OCI-LY7 (cell line): ENCODE measurements at regions not wholly inside any gene's neighbourhood (a gene's known extent, or its start where the extent isn't known, plus 50 kb on each side); places are given as distances from the start of the nearest gene placed in this dataset.

ENCODE experiments used
- BruUV-seq: library from RNA; stranded (reverse); fragments of 400-500 nt; replicated peaks from 2 replicates; lab custom pipeline; 2021; lab: Mats Ljungman, UMichigan
- CTCF ChIA-PET: fragments of 300-600 bp; sonication (Branson Sonifier 250); formaldehyde crosslinking; loops from one replicate; lab custom pipeline; 2022; ENCODE audit warnings: antibody characterized with exemption; ENCODE audit not compliant: unreplicated experiment; lab: Charles Lee
- POLR2A ChIA-PET: fragments of 300-600 bp; sonication (Branson Sonifier 250); formaldehyde crosslinking; loops from one replicate; lab custom pipeline; 2022; ENCODE audit warnings: antibody characterized with exemption; lab: Charles Lee
- DNase-seq: peaks from one replicate; pipeline ENCODE4 v3.0.0-alpha.2; 2015; ENCODE audit warnings: low spot score
- H2AFZ ChIP-seq: fragments of 200-600 bp; sonication (generic), shearing (Covaris generic); 2 replicates; pipeline ENCODE4 v1.6.1; 2014; ENCODE audit warnings: mild to moderate bottlenecking, antibody characterized with exemption, low read length, moderate library complexity
- H3K27ac ChIP-seq: fragments of 200-600 bp; sonication (generic); 2 replicates; pipeline ENCODE4 v1.5.1; 2014; ENCODE audit warnings: mixed run types, low read depth, mild to moderate bottlenecking, moderate library complexity, low read length, inconsistent platforms; ENCODE audit not compliant: poor library complexity, severe bottlenecking
- H3K36me3 ChIP-seq: fragments of 200-600 bp; sonication (generic); 2 replicates; pipeline ENCODE4 v1.6.1; 2014; ENCODE audit warnings: mild to moderate bottlenecking, antibody characterized with exemption, low read length, moderate library complexity, mixed read lengths; ENCODE audit not compliant: insufficient read depth
- H3K4me1 ChIP-seq: fragments of 200-600 bp; sonication (generic); 2 replicates; pipeline ENCODE4 v1.5.1; 2014; ENCODE audit warnings: mild to moderate bottlenecking, low read length; ENCODE audit not compliant: insufficient read depth, poor library complexity, severe bottlenecking
- H3K4me2 ChIP-seq: fragments of 200-600 bp; sonication (generic); 2 replicates; pipeline ENCODE4 v1.6.1; 2014; ENCODE audit warnings: mild to moderate bottlenecking, low read length
- H3K4me3 ChIP-seq: fragments of 200-600 bp; sonication (generic); 2 replicates; pipeline ENCODE4 v1.5.1; 2014; ENCODE audit warnings: mild to moderate bottlenecking, low read depth, low read length; ENCODE audit not compliant: poor library complexity, severe bottlenecking
- H3K79me2 ChIP-seq: fragments of 200-600 bp; sonication (generic); 2 replicates; pipeline ENCODE4 v1.6.1; 2016; ENCODE audit warnings: low read depth, mild to moderate bottlenecking, low read length, moderate library complexity, mixed read lengths; ENCODE audit not compliant: insufficient read depth
- H3K9me2 ChIP-seq: fragments of 200-600 bp; sonication (generic); 2 replicates; pipeline ENCODE4 v1.6.1; 2016; ENCODE audit warnings: mild to moderate bottlenecking, low read length, mixed read lengths; ENCODE audit not compliant: insufficient read depth
- H3K9me3 ChIP-seq: fragments of 200-600 bp; sonication (generic); 2 replicates; pipeline ENCODE4 v1.6.1; 2014; ENCODE audit warnings: mild to moderate bottlenecking, mixed run types, low read length, mixed read lengths
- H4K20me1 ChIP-seq: fragments of 200-600 bp; sonication (generic); 2 replicates; pipeline ENCODE4 v1.6.1; 2014; ENCODE audit warnings: mild to moderate bottlenecking, antibody characterized with exemption, low read length, moderate library complexity, mixed read lengths; ENCODE audit not compliant: insufficient read depth
- CTCF ChIP-seq: fragments of 200-600 bp; sonication (generic); conservative IDR thresholded peaks from 2 replicates; pipeline ENCODE4 v1.5.1; 2014; ENCODE audit warnings: mild to moderate bottlenecking, antibody characterized with exemption, low read length, moderate library complexity, mixed read lengths
- EZH2phosphoT487 ChIP-seq: fragments of 200-600 bp; sonication (generic); IDR thresholded peaks from 2 replicates; pipeline ENCODE4 v1.6.1; 2018; ENCODE audit warnings: low read depth, borderline replicate concordance, mild to moderate bottlenecking, mixed run types, antibody characterized with exemption, low read length, moderate library complexity, mixed read lengths
- intact Hi-C: fragments of 100-400 bp; cut with micrococcal nuclease; formaldehyde crosslinking; loops from one replicate; pipeline ENCODE4 v1.10.0; 2022; ENCODE audit not compliant: unreplicated experiment

DNA sequence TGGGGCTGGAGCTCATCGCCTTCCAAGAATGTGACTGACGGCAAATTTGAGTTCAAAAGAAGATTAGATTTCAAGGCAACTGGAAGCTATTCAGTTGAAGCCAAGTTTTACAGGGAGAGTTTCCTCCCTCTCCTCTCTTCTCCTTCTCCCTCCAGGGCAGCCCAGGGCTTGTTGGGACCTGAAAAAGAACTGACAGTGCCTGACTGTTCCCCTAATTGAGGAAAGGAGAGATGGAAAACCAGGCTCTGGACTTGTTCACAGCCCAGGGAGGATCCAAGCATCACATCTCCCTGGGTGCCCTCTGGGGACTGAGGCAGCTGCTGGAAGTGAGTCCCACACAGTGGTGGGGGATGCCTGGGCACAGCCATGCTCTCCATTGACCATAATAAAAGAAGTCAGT is 88.1 kb downstream of the THNSL2 start:
- TF ChIP-seq CTCF (no peak), EZH2phosphoT487 (no peak)
- CTCF ChIA-PET, result no interaction called here
- H3K4me3 ChIP-seq, result no peak overlapping the region
- intact Hi-C loops, result no loop called here
- no peaks in the 10 kb centered on the region for H3K4me1 ChIP-seq
- H3K79me2 ChIP-seq, result no peaks in the 10 kb centered on the region
- POLR2A ChIA-PET, result no interaction called here
- H4K20me1 ChIP-seq, result no peaks in the 10 kb centered on the region
- no peaks in the 10 kb centered on the region for H3K9me3 ChIP-seq
- H2AFZ ChIP-seq, result no peak overlapping the region
- no peak for DNase-seq
- H3K4me2 ChIP-seq, result no peak overlapping the region
- H3K27ac ChIP-seq, result no peak overlapping the region
- no TSS peak for BruUV-seq
- H3K36me3 ChIP-seq, result no peaks in the 10 kb centered on the region
- no peaks in the 10 kb centered on the region for H3K9me2 ChIP-seq

- BruUV-seq, result no TSS peak
- intact Hi-C loops, result no loop called here
- H3K79me2 ChIP-seq, result no peaks in the 10 kb centered on the region
- no peak overlapping the region for H3K4me2 ChIP-seq
- TF ChIP-seq EZH2phosphoT487, result no peak
- no peak for TF ChIP-seq CTCF
- no peak overlapping the region for H2AFZ ChIP-seq
- no peak overlapping the region for H3K4me3 ChIP-seq
- ChIA-PET POLR2A (interaction anchor here (1.2 kb wide), 1 partner anchor 13 kb away, joined by 3 read pairs; no protein-coding TSS in a partner anchor), CTCF (no interaction called here)
- H3K27ac ChIP-seq, result no peak overlapping the region
- H3K9me3 ChIP-seq, result no peaks in the 10 kb centered on the region
- no peaks in the 10 kb centered on the region for H3K9me2 ChIP-seq
- no peaks in the 10 kb centered on the region for H3K36me3 ChIP-seq
- DNase-seq, result no peak
- H4K20me1 ChIP-seq, result no peaks in the 10 kb centered on the region
- H3K4me1 ChIP-seq, result no peaks in the 10 kb centered on the region
Measured at GRCh38 chr2:88254437-88255091, 84.4 kb downstream of the THNSL2 start.

- Histone ChIP-seq H3K9me3 (no peaks in the 10 kb centered on the region), H3K4me1 (no peaks in the 10 kb centered on the region)
- CTCF ChIA-PET, result no interaction called here
Measured at GRCh38 chr2:88253997-88254396, 83.9 kb downstream of the THNSL2 start.

More at GRCh38 chr2:88253997-88254396, 83.9 kb downstream of the THNSL2 start:
- Histone ChIP-seq H3K27ac (no peak overlapping the region), H4K20me1 (no peaks in the 10 kb centered on the region), H3K36me3 (no peaks in the 10 kb centered on the region), H3K9me2 (no peaks in the 10 kb centered on the region), H3K79me2 (no peaks in the 10 kb centered on the region), H3K4me2 (no peak overlapping the region), H2AFZ (no peak overlapping the region), H3K4me3 (no peak overlapping the region)
- DNase-seq, result no peak
- POLR2A ChIA-PET, result interaction anchor here (1.2 kb wide), 1 partner anchor 12 kb away, joined by 3 read pairs; no protein-coding TSS in a partner anchor
- BruUV-seq, result no TSS peak
- TF ChIP-seq EZH2phosphoT487, result no peak
- TF ChIP-seq CTCF, result no peak
- intact Hi-C loops, result no loop called here
